DOHH2 (cell line): ENCODE measurements at regions not wholly inside any gene's neighbourhood (a gene's known extent, or its start where the extent isn't known, plus 50 kb on each side); places are given as distances from the start of the nearest gene placed in this dataset.

ENCODE experiments used
- H3F3A ChIP-seq: fragments of 200-600 bp; sonication (generic), shearing (Covaris generic); 2 replicates; pipeline ENCODE4 v1.6.0; 2016; ENCODE audit warnings: antibody characterized with exemption, mild to moderate bottlenecking; ENCODE audit not compliant: control insufficient read depth, insufficient read depth
- H3K27ac ChIP-seq: fragments of 200-600 bp; sonication (generic); 2 replicates; pipeline ENCODE4 v1.5.1; 2014; ENCODE audit warnings: low read depth, mild to moderate bottlenecking, low read length, moderate library complexity
- H3K27me3 ChIP-seq: fragments of 200-600 bp; sonication (generic); 2 replicates; pipeline ENCODE4 v1.6.1; 2014; ENCODE audit warnings: mild to moderate bottlenecking, low read length, mixed read lengths; ENCODE audit not compliant: control insufficient read depth
- H3K36me3 ChIP-seq: fragments of 200-600 bp; sonication (generic); 2 replicates; pipeline ENCODE4 v1.6.1; 2014; ENCODE audit warnings: mild to moderate bottlenecking, low read length, moderate library complexity, mixed read lengths; ENCODE audit not compliant: control insufficient read depth
- H3K4me1 ChIP-seq: fragments of 200-600 bp; sonication (generic); 2 replicates; pipeline ENCODE4 v1.6.1; 2014; ENCODE audit warnings: mild to moderate bottlenecking, low read length, mixed read lengths; ENCODE audit not compliant: control insufficient read depth
- H3K4me2 ChIP-seq: fragments of 200-600 bp; sonication (generic); 2 replicates; pipeline ENCODE4 v1.6.0; 2014; ENCODE audit warnings: mild to moderate bottlenecking, low read length, moderate library complexity
- H3K4me3 ChIP-seq: fragments of 200-600 bp; sonication (generic); 2 replicates; pipeline ENCODE4 v1.5.1; 2014; ENCODE audit warnings: mild to moderate bottlenecking, low read length, mixed read lengths
- H3K79me2 ChIP-seq: fragments of 200-600 bp; sonication (generic); 2 replicates; pipeline ENCODE4 v1.6.1; 2014; ENCODE audit warnings: mild to moderate bottlenecking, low read length, mixed read lengths; ENCODE audit not compliant: control insufficient read depth
- H3K9me2 ChIP-seq: fragments of 200-600 bp; sonication (generic); replicated peaks from 2 replicates; pipeline ENCODE4 v1.6.1; 2014; ENCODE audit warnings: mild to moderate bottlenecking, low read length, mixed read lengths; ENCODE audit not compliant: control insufficient read depth
- H3K9me3 ChIP-seq: fragments of 200-600 bp; sonication (generic); 2 replicates; pipeline ENCODE4 v1.6.1; 2014; ENCODE audit warnings: antibody characterized with exemption, low read length, mixed read lengths; ENCODE audit not compliant: control insufficient read depth, insufficient read depth
- H4K20me1 ChIP-seq: fragments of 200-600 bp; sonication (generic); 2 replicates; pipeline ENCODE4 v1.6.0; 2014; ENCODE audit warnings: low read depth, mild to moderate bottlenecking, antibody characterized with exemption, low read length, moderate library complexity; ENCODE audit not compliant: control insufficient read depth, insufficient read depth
- EZH2phosphoT487 ChIP-seq: fragments of 200-600 bp; sonication (generic); IDR thresholded peaks from 2 replicates; pipeline ENCODE4 v1.6.1; 2017; ENCODE audit warnings: borderline replicate concordance, mild to moderate bottlenecking, antibody characterized with exemption, low read length, moderate library complexity, mixed read lengths
- TF ChIP-seq, protein P1 (sequence below): fragments of 200-600 bp; sonication (generic); IDR thresholded peaks from one replicate; pipeline ENCODE4 v1.5.1; 2014; ENCODE audit warnings: antibody characterized with exemption, mild to moderate bottlenecking, low read depth, low read length; ENCODE audit not compliant: poor library complexity, severe bottlenecking

DNA sequence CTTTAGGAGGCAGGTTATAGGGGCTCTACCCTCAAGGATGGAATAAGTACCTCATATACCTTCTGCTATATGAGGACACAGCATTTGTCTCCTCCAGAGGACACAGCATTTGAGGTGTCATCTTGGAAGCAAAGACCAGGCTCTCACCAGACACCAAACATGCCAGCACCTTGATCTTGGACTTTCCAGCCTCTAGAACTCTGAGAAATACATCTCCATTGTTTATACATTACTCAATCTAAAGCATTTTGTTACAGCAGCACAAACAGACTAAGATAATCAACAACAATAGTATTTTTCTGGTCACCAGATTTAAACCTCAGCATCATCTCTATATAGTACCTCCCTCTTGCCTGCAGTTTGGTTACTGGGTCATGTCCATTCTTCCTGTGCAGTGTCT is 237.5 kb upstream of the KLF3 start:
- Histone ChIP-seq H3K9me3 (no peaks in the 10 kb centered on the region), H3K27ac (no peak overlapping the region), H3K9me2 (no peaks in the 10 kb centered on the region), H3K27me3 (no peaks in the 10 kb centered on the region), H3K4me3 (no peak overlapping the region), H3K36me3 (no peaks in the 10 kb centered on the region), H3F3A (no peaks in the 10 kb centered on the region), H3K4me2 (no peak overlapping the region), H3K4me1 (no peaks in the 10 kb centered on the region), H4K20me1 (no peaks in the 10 kb centered on the region), H3K79me2 (no peaks in the 10 kb centered on the region)
- TF ChIP-seq, protein P1, sequence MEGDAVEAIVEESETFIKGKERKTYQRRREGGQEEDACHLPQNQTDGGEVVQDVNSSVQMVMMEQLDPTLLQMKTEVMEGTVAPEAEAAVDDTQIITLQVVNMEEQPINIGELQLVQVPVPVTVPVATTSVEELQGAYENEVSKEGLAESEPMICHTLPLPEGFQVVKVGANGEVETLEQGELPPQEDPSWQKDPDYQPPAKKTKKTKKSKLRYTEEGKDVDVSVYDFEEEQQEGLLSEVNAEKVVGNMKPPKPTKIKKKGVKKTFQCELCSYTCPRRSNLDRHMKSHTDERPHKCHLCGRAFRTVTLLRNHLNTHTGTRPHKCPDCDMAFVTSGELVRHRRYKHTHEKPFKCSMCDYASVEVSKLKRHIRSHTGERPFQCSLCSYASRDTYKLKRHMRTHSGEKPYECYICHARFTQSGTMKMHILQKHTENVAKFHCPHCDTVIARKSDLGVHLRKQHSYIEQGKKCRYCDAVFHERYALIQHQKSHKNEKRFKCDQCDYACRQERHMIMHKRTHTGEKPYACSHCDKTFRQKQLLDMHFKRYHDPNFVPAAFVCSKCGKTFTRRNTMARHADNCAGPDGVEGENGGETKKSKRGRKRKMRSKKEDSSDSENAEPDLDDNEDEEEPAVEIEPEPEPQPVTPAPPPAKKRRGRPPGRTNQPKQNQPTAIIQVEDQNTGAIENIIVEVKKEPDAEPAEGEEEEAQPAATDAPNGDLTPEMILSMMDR, result no peak
- TF ChIP-seq EZH2phosphoT487, result no peak

DNA sequence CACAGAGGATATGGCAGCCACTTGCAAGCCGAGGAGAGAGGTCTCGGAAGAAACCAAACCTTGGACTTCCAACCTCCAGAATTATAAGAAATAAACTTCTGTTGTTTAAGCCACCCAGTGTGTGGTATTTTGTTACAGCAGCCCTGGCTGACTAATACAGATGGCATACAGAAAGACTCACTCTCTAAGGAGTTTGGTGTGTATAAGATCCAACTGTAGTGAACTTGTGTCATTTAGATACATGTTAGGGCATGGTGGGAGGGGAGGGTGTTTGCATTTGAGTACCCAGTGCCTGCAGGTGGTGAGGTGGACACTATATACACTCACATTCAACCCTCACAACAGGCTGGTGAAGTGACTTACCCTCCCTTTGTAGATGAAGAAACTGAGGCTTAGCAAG is 233.2 kb upstream of the KLF3 start:
- no peaks in the 10 kb centered on the region for H3K4me1 ChIP-seq
- H3K9me3 ChIP-seq, result no peaks in the 10 kb centered on the region
- H3K9me2 ChIP-seq, result no peaks in the 10 kb centered on the region
- H3K27me3 ChIP-seq, result no peaks in the 10 kb centered on the region
- TF ChIP-seq, protein P1, result no peak
- TF ChIP-seq EZH2phosphoT487, result no peak
- no peak overlapping the region for H3K27ac ChIP-seq
- no peak overlapping the region for H3K4me3 ChIP-seq
- H3F3A ChIP-seq, result no peaks in the 10 kb centered on the region
- no peak overlapping the region for H3K4me2 ChIP-seq
- H3K36me3 ChIP-seq, result no peaks in the 10 kb centered on the region
- no peaks in the 10 kb centered on the region for H3K79me2 ChIP-seq
- H4K20me1 ChIP-seq, result no peaks in the 10 kb centered on the region

GRCh38 chr4:38442073-38442788 is 221.8 kb upstream of the KLF3 start:
- H3K79me2 ChIP-seq, result no peaks in the 10 kb centered on the region
- H3F3A ChIP-seq, result no peaks in the 10 kb centered on the region
- no peaks in the 10 kb centered on the region for H3K36me3 ChIP-seq
- H3K4me2 ChIP-seq, result no peak overlapping the region
- H3K4me3 ChIP-seq, result no peak overlapping the region
- no peaks in the 10 kb centered on the region for H4K20me1 ChIP-seq
- H3K9me2 ChIP-seq, result no peaks in the 10 kb centered on the region
- H3K27me3 ChIP-seq, result no peaks in the 10 kb centered on the region
- TF ChIP-seq, protein P1, result no peak
- TF ChIP-seq EZH2phosphoT487, result no peak
- H3K4me1 ChIP-seq, result no peaks in the 10 kb centered on the region
- no peaks in the 10 kb centered on the region for H3K9me3 ChIP-seq
- no peak overlapping the region for H3K27ac ChIP-seq
